ENCODE measurements at regions not wholly inside any gene's neighbourhood (a gene's known extent, or its start where the extent isn't known, plus 50 kb on each side); places are given as distances from the start of the nearest gene placed in this dataset.
"Not testable (repeated sequence)": the region's sequence is repeated elsewhere in the genome, so short reads cannot be mapped to it uniquely, and the experiment has no call there.

DNA sequence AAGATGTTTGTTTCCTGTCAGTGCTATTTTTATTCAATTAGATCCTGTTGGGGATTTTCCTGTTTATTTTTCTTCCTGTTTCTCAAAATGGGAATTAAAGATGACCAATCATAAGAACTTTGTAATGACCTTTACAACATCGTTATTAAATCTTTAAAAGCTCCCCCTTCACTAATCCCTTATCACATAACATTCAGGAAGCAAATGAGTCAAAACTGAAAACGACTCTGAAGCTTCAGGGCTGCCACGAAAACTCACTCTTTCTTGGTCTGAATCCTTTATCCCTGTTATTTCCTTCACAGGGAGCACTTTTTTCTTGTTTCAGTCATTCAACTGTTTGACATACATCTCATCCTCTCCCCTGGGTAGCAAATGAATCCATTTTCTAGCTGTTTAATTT lies 75.8 kb upstream of the MB21D2 start:
- H3K27me3 ChIP-seq: no peaks in the 10 kb centered on the region
- no peak overlapping the region for H3K4me3 ChIP-seq
- TF ChIP-seq, protein P1, sequence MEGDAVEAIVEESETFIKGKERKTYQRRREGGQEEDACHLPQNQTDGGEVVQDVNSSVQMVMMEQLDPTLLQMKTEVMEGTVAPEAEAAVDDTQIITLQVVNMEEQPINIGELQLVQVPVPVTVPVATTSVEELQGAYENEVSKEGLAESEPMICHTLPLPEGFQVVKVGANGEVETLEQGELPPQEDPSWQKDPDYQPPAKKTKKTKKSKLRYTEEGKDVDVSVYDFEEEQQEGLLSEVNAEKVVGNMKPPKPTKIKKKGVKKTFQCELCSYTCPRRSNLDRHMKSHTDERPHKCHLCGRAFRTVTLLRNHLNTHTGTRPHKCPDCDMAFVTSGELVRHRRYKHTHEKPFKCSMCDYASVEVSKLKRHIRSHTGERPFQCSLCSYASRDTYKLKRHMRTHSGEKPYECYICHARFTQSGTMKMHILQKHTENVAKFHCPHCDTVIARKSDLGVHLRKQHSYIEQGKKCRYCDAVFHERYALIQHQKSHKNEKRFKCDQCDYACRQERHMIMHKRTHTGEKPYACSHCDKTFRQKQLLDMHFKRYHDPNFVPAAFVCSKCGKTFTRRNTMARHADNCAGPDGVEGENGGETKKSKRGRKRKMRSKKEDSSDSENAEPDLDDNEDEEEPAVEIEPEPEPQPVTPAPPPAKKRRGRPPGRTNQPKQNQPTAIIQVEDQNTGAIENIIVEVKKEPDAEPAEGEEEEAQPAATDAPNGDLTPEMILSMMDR (IDR thresholded peaks at IDR 0.05): no peak
- TF ChIP-seq POLR2A (IDR thresholded peaks at IDR 0.05): no peak
- TF ChIP-seq POLR2AphosphoS5 (IDR thresholded peaks at IDR 0.05): no peak
- no peak for TF ChIP-seq EP300 (IDR thresholded peaks at IDR 0.05)
- H3K9me3 ChIP-seq: no peaks in the 10 kb centered on the region
- H3K27ac ChIP-seq: no peak overlapping the region
- WGBS, 5 donors: 25 to 48% (median 40%) methylated on average over 3 of the region's 3 CpGs
- intact Hi-C loops (cut with DNase I; ENCODE audit: low total_unique reads): no loop called here
- H3K4me1 ChIP-seq: no peaks in the 10 kb centered on the region
- no peaks in the 10 kb centered on the region for H3K36me3 ChIP-seq
- no peak for DNase-seq

DNA sequence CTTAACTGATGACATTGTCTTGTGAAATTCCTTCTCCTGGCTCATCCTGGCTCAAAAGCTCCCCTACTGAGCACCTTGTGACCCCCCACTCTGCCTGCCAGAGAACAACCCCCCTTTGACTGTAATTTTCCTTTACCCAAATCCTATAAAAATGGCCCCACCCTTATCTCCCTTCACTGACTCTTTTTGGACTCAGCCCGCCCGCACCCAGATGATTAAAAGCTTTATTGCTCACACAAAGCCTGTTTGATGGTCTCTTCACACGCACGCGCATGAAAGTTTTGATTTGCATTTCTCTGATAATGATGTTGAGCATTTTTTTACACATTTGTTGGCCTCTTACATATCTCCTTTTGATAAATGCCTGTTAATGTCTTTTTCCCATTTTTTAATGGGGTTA lies 83.5 kb upstream of the MB21D2 start:
- H3K4me3 ChIP-seq; intact Hi-C loops (cut with DNase I; ENCODE audit: low total_unique reads); H3K4me1 ChIP-seq; H3K36me3 ChIP-seq; H3K27me3 ChIP-seq; H3K27ac ChIP-seq; DNase-seq; H3K9me3 ChIP-seq: not testable (repeated sequence)
- 72 to 88% (median 82%) methylated on average over 5 of the region's 5 CpGs for WGBS, 5 donors

DNA sequence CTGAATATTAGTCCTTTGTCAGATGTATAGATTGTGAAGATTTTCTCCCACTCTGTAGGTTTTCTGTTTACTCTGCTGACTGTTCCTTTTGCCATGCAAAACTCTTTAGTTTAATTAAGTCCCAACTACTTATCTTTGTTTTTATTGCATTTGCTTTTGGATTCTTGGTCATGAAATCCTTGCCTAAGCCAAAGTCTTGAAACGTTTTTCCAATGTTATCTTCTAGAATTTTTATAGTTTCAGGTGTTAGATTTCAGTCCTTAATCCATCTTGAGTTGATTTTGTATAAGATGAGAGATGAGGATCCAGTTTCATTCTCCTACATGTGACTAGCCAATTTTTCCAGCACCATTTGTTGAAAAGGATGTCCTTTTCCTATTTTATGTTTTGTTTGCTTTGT lies 86.0 kb upstream of the MB21D2 start:
- H3K36me3 ChIP-seq; H3K9me3 ChIP-seq; intact Hi-C loops (cut with DNase I; ENCODE audit: low total_unique reads); H3K27me3 ChIP-seq; H3K27ac ChIP-seq; DNase-seq; H3K4me3 ChIP-seq; H3K4me1 ChIP-seq: not testable (repeated sequence)
- 9 to 28% (median 20%) methylated on average over 1 of the region's 1 CpG for WGBS, 5 donors

DNA sequence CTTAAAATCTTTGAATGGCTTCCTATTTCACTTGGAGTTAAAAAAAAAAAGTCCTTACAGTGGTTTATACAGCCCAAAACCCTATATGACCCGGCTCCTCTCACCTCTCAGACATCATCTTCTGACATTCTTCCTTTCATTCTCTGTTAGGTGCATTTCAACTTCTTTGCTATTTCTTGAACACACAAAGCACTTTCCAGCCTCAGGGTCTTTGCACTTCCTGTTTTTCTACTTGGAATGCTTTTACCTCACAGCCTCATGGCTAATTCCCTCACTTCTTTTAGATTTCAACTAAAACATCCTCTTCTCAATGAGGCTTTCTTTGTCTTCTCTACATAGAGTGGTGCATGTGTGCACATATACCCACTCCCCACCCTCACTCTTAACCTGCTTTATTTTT lies 91.0 kb upstream of the MB21D2 start:
- DNase-seq: no peak
- WGBS, 5 donors: 80 to 87% (median 83%) methylated on average over 1 of the region's 1 CpG
- Histone ChIP-seq H3K27me3 (no peaks in the 10 kb centered on the region), H3K4me3 (no peak overlapping the region), H3K27ac (no peak overlapping the region), H3K9me3 (peaks cover 0 to 16% (median 3%) of the 10 kb centered on the region in 4 donors), H3K36me3 (no peaks in the 10 kb centered on the region), H3K4me1 (no peaks in the 10 kb centered on the region)
- TF ChIP-seq POLR2A (IDR thresholded peaks at IDR 0.05) (no peak), POLR2AphosphoS5 (IDR thresholded peaks at IDR 0.05) (no peak), EP300 (IDR thresholded peaks at IDR 0.05) (no peak)
- TF ChIP-seq, protein P1 (IDR thresholded peaks at IDR 0.05): no peak
- intact Hi-C loops (cut with DNase I; ENCODE audit: low total_unique reads): no loop called here

DNA sequence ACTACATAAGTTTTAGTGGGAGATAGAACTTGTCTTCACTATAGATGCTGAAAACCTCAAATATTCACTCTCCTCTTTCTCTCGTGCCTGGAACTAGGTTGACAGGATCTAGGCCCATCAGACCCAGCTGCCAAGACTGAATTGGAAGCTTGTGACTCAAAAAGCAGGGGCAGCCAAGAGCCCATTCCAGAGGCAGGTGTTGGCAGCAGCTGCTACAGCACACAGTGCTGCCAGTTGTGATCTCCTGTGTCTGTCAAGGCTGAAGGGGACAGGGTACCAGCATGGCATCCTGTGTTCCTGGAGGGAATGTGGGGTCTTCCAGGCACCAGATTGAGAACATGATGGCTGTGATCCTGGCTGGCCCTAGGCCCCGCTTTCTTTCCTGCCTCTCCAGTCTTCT lies 92.5 kb upstream of the MB21D2 start:
- intact Hi-C loops (cut with DNase I; ENCODE audit: low total_unique reads): no loop called here
- WGBS, 5 donors: 70 to 90% (median 81%) methylated on average over 2 of the region's 2 CpGs

More for the DNA sequence above, 92.5 kb upstream of the MB21D2 start:
- Histone ChIP-seq H3K27me3 (no peaks in the 10 kb centered on the region), H3K36me3 (no peaks in the 10 kb centered on the region), H3K9me3 (peaks cover 0 to 16% (median 3%) of the 10 kb centered on the region in 4 donors), H3K4me3 (no peak overlapping the region), H3K27ac (no peak overlapping the region), H3K4me1 (no peaks in the 10 kb centered on the region)
- no peak for DNase-seq
- TF ChIP-seq POLR2A (IDR thresholded peaks at IDR 0.05) (no peak), POLR2AphosphoS5 (IDR thresholded peaks at IDR 0.05) (no peak), EP300 (IDR thresholded peaks at IDR 0.05) (no peak)
- TF ChIP-seq, protein P1 (IDR thresholded peaks at IDR 0.05): no peak
